DND-41 (cell line): ENCODE measurements at regions not wholly inside any gene's neighbourhood (a gene's known extent, or its start where the extent isn't known, plus 50 kb on each side); places are given as distances from the start of the nearest gene placed in this dataset.

ENCODE experiments used
- CTCF ChIP-seq: IDR thresholded peaks from 2 replicates; pipeline ENCODE4 v1.5.1; 2012; ENCODE audit warnings: borderline replicate concordance, low read length, moderate library complexity, mild to moderate bottlenecking; ENCODE audit not compliant: poor library complexity, severe bottlenecking; ENCODE audit errors: extremely low read depth
- EZH2 ChIP-seq: IDR thresholded peaks from 3 replicates; pipeline ENCODE4 v1.6.1; 2012; ENCODE audit warnings: borderline replicate concordance, low read depth, mild to moderate bottlenecking, moderate library complexity, low read length, inconsistent platforms; ENCODE audit not compliant: severe bottlenecking

- TF ChIP-seq CTCF (no peak), EZH2 (no peak)
These were observed 84.3 kb upstream of the FOXN3 start for GRCh38 chr14:89501381-89501780.
